ENCODE measurements at regions not wholly inside any gene's neighbourhood (a gene's known extent, or its start where the extent isn't known, plus 50 kb on each side); places are given as distances from the start of the nearest gene placed in this dataset.
"Not testable (repeated sequence)": the region's sequence is repeated elsewhere in the genome, so short reads cannot be mapped to it uniquely, and the experiment has no call there.

DNA sequence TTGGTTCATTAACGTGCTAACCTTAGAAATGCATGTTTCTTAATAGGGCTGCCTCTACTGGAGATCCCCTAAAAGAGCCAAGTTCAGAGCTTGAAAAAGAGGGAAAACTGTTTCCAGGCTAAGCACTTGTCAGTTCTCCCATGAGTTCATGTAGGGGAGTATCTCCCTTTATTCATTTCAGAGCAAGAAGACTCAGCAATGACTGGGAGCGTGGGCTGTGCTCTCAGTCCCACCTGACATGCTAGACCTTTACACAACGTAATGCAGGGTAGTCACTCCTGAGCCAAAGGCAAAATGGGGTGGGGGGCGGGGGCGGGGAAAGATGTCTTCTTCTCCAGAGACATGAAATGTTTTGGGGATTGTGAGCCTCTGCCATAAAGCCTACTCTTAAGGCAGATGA lies 420.1 kb upstream of the MCTP2 start:
- DNase-seq: no peak

DNA sequence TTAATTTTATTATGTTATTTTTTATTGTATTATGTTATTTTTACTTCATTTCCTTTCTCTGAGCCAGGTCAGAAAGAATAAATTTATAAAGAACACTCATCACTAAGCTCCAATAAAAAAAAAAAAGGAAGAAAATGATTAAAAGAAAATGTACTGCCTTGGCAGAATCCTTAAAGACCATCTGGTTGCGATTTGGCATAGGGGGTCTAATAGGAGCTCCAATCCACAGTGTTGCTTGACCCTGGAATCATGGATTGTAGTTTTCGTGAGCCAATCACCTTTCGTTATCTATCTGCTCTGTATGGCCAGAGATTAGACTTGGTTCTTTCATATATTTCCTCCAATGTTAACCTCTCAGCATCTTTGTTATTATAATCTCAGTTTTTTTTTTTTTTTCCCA lies 421.8 kb upstream of the MCTP2 start:
- no peak for DNase-seq

DNA sequence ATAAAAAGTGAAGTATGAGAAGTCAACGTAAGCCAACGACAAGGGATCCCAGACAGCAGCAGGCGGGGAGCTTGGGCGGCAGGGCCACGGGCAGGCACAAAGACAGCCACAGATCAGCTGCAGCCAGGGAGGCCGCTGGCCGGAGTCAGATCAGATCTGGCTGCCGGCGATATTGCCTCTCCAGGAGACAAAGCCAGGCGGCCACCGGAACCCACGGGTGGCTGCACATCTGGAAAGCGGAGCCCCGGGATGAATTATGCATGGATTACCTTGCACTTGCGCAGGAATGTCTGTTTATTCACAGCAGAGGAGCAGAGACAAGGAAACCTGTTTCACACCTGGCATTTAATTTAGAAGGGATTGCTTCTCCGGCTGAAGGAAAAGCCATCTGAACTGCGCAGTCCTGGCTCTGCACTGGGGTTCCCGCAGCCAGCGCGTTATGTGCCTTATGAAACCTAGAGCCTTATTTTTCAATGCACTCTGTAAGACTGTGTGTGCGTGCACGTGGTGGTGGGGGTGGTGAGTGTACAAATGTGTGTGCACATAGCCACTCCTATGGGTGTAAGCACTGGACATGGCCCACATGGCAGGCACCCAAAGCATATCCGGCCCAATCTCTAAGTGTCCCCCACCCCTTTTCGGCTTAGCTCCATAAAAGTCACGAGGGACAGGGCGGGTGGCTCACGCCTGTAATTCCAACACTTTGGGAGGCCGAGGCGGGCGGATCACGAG lies 427.8 kb upstream of the MCTP2 start:
- DNase-seq: no peak

DNA sequence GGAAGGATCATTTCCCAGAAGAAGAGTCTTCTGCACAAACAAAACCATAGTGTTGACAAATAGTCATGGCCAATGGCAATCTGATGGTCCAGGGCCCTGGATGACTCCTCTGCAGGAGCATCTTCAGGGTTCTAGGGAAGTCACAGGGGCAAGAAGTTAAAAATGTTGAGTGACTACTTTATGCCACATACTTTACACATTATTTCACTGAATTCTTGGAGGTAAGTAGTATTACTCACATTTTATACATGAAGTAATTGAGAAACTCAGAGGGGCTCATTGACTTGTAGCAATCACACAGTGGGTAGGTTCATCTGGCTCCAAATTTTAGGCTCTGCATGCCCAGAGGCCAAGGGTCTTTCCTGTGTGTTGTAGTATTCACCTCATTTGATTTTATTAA lies 430.2 kb upstream of the MCTP2 start:
- DNase-seq: no peak

DNA sequence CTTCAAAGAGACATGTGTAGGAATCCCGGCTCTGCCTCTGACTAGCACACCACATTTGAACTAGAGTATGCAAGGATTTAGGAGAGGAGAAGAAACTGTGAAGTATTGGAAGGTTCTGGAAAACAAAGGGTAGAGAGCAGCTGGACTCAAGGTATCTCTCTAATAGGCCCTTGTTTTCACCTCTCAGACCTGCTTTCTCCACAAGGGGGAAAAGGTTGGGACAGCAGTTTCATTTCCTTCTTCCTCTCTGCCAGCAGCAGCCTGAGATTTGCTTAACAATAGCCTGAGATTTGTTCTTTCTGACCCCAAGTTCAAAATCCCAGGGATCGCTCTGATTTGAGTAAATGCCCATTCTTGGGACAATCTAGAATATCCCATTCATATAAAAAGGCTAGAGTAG lies 430.6 kb upstream of the MCTP2 start:
- no peak for DNase-seq

- DNase-seq: no peak
Measured at GRCh38 chr15:93789441-93789840, 441.9 kb upstream of the MCTP2 start.

- DNase-seq: no peak
Measured at GRCh38 chr15:93780073-93780472, 451.3 kb upstream of the MCTP2 start.

- DNase-seq: no peak
Measured at GRCh38 chr15:93779341-93779740, 452.0 kb upstream of the MCTP2 start.

DNA sequence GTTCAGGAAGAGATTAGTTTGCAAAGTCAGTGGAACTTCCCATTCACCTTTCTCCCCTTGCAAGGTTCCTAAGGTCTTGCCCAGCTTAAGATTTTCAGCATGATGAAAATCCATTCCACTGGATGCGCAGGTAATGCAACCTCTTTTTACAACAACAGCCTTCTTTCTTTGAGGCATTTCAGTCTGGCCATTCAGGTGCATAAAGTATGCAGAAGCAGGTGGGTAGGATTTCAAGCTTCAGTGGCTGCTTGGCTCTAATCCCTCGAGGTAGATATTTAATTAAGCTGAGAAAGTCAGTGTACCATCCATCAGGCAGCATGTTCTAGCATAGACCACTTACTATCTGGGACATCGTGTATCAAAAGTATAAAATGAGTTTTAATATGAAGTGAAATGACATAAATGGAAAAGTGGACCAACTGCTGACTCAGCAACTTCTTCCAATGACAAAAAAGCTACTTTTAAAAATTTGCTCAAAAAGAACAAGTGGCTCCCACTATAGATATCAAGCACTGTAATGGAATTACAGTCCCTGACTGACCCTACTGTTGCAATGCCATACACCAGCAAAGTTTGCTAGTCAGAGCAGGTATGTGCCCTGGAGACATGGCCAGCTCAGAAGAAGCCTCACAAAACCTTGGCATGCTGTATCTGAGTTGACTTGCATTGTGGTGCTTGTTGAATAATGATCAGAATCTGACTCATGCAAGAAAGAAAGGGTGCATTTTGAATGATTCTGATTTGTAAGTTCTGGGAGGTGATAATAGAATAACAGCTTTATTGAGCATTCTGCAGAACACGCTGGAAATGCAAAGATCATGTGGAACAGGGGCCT lies 459.9 kb upstream of the MCTP2 start:
- no peak for DNase-seq

DNA sequence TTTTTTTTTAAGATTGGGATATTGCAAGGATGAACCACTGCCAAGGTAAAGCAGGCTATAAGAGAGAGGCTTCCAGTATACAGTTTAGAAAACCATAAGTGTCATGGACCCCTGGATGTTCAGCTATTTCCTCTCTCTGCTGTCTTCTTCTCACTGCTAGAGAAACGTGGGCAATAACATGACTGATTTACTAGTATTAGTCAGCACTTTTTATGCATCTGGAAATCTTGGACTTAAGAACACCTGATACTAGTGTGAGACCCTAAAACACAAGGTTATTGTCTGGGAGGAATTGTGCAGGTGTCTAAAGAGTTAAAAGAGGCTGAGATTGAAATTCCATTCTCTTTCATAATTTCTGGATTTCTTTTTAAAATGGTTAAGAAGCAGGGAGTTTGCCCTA lies 460.6 kb upstream of the MCTP2 start:
- DNase-seq: no peak

GRCh38 chr15:93762036-93762435 lies 469.3 kb upstream of the MCTP2 start:
- no peak for DNase-seq

GRCh38 chr15:93759629-93760028 lies 471.7 kb upstream of the MCTP2 start:
- DNase-seq: no peak

GRCh38 chr15:93758824-93759223 lies 472.5 kb upstream of the MCTP2 start:
- no peak for DNase-seq

- no peak for DNase-seq
Measured at GRCh38 chr15:93748710-93749109, 482.7 kb upstream of the MCTP2 start.

GRCh38 chr15:93734976-93735375 lies 496.4 kb upstream of the MCTP2 start:
- DNase-seq: not testable (repeated sequence)

GRCh38 chr15:93730724-93731123 lies 500.6 kb upstream of the MCTP2 start:
- DNase-seq: no peak

- DNase-seq: no peak
Measured at GRCh38 chr15:93722165-93722564, 509.2 kb upstream of the MCTP2 start.

DNA sequence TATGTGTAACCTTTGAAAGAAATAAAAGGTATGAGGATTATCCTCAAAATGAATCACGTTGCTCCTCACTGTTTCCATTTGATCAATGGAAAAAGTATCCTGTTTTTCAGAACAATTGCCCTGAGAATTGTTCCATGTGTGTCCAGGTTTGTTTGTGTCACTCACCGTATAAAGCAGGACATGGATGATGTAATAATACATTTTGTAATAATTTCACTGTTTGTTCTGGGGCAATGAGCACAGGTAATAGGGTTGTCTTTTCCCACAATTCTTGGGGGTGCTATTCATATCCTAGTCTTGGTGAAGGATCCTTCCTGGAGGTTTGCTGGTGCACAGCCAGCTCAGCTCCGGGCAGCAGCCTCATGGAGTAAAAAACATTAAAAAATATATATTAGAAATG lies 510.8 kb upstream of the MCTP2 start:
- DNase-seq: no peak

- no peak for DNase-seq
Measured at GRCh38 chr15:93719921-93720351, 511.4 kb upstream of the MCTP2 start.

GRCh38 chr15:93716615-93717231 lies 514.6 kb upstream of the MCTP2 start:
- DNase-seq: no peak

- DNase-seq: no peak
Measured at GRCh38 chr15:93709708-93710107, 521.7 kb upstream of the MCTP2 start.

DNA sequence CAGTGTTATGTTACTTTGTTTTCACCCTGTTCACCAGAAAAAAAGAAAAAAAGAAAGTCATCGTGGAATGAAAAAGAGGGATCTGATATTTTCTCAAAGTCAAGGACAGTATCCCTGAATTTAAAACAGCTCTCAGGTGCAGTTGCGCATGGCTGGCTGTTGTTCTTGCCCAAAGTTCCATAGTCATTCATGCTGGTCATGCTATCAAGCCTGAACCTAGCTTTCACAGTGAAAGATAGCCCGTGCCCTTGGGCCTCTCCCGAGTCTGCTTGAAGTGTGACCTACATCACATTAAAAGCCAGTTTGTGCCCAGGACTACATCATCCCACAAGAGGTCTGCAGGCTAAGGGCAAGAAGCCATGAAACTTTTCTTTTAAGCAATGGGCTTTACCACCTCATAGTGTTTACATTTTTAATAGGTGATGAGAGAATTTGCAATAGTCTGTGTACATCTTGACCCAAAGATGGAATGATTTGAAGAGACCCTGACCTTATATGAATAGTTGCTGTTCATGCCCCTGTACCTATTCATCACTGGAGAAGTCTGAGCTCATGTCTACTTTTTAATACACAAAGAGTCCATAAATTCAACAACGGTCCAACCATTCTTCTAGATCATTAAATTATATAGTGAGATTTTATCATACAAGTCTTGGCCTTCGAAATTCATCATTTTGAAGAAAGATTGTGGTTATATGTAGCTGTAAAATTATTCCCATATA lies 522.5 kb upstream of the MCTP2 start:
- no peak for DNase-seq

GRCh38 chr15:93707751-93708150 lies 523.6 kb upstream of the MCTP2 start:
- DNase-seq: no peak
